A673 (cell line): ENCODE measurements at regions not wholly inside any gene's neighbourhood (a gene's known extent, or its start where the extent isn't known, plus 50 kb on each side); places are given as distances from the start of the nearest gene placed in this dataset.
"Not testable (repeated sequence)": the region's sequence is repeated elsewhere in the genome, so short reads cannot be mapped to it uniquely, and the experiment has no call there.

Experiments used
- BruUV-seq: library from RNA; stranded (reverse); fragments of 400-500 nt; replicated peaks from 2 replicates; lab custom pipeline; 2021; lab: Mats Ljungman, UMichigan
- CTCF ChIA-PET: fragments of 300-600 bp; sonication (Branson Sonifier 250); formaldehyde crosslinking; loops from one replicate; lab custom pipeline; 2022; ENCODE audit warnings: antibody characterized with exemption; lab: Charles Lee
- POLR2A ChIA-PET: fragments of 300-600 bp; sonication (Branson Sonifier 250); formaldehyde crosslinking; loops from one replicate; lab custom pipeline; 2022; ENCODE audit warnings: antibody characterized with exemption; ENCODE audit not compliant: low non-redundant PET; lab: Charles Lee
- DNase-seq: peaks from one replicate; pipeline ENCODE4 v3.0.0-alpha.2; 2015; ENCODE audit warnings: low spot score
- H3K27ac ChIP-seq: fragments of 200-600 bp; sonication (generic); 2 replicates; pipeline ENCODE4 v1.5.1; 2016; ENCODE audit warnings: mixed run types, low read depth, mild to moderate bottlenecking, mixed read lengths, antibody characterized with exemption, low read length; ENCODE audit not compliant: poor library complexity, severe bottlenecking
- H3K27me3 ChIP-seq: fragments of 200-600 bp; sonication (generic); replicated peaks from 2 replicates; pipeline ENCODE4 v1.6.1; 2017; ENCODE audit warnings: mixed run types, low read depth, mild to moderate bottlenecking, mixed read lengths, antibody characterized with exemption, low read length; ENCODE audit not compliant: insufficient read depth, poor library complexity
- H3K36me3 ChIP-seq: fragments of 200-600 bp; sonication (generic); 2 replicates; pipeline ENCODE4 v1.6.1; 2016; ENCODE audit warnings: mixed run types, mild to moderate bottlenecking, mixed read lengths, antibody characterized with exemption, low read length; ENCODE audit not compliant: insufficient read depth, poor library complexity, severe bottlenecking
- H3K4me1 ChIP-seq: fragments of 200-600 bp; sonication (generic); 2 replicates; pipeline ENCODE4 v1.6.1; 2017; ENCODE audit warnings: mixed run types, mild to moderate bottlenecking, mixed read lengths, antibody characterized with exemption, low read length; ENCODE audit not compliant: insufficient read depth, poor library complexity, severe bottlenecking
- H3K4me3 ChIP-seq: fragments of 200-600 bp; sonication (generic); 2 replicates; pipeline ENCODE4 v1.5.1; 2016; ENCODE audit warnings: low read depth, mixed run types, mild to moderate bottlenecking, mixed read lengths, low read length; ENCODE audit not compliant: poor library complexity, severe bottlenecking
- H3K9me3 ChIP-seq: fragments of 200-600 bp; sonication (generic); 2 replicates; pipeline ENCODE4 v1.6.1; 2016; ENCODE audit warnings: mixed run types, low read depth, mild to moderate bottlenecking, mixed read lengths, antibody characterized with exemption, low read length; ENCODE audit not compliant: poor library complexity, severe bottlenecking
- EZH2 ChIP-seq: fragments of 200-600 bp; sonication (generic); IDR thresholded peaks from 2 replicates; pipeline ENCODE4 v1.6.1; 2017; ENCODE audit warnings: borderline replicate concordance, low read depth, mild to moderate bottlenecking, mixed read lengths, antibody characterized with exemption, low read length; ENCODE audit not compliant: poor library complexity, severe bottlenecking
- intact Hi-C: fragments of 100-400 bp; cut with micrococcal nuclease; formaldehyde crosslinking; loops from one replicate; pipeline ENCODE4 v1.10.0; 2022; ENCODE audit not compliant: unreplicated experiment
- TF ChIP-seq, protein P1 (sequence below): fragments of 300-800, 200-600 bp; sonication (generic); conservative IDR thresholded peaks from 2 replicates; pipeline ENCODE4 v1.5.1; 2017; ENCODE audit warnings: low read depth, mild to moderate bottlenecking, antibody characterized with exemption, low read length, moderate library complexity, mixed read lengths

- H3K4me1 ChIP-seq = no peaks in the 10 kb centered on the region
- CTCF ChIA-PET = no interaction called here
- POLR2A ChIA-PET = no interaction called here
- H3K27me3 ChIP-seq = no peaks in the 10 kb centered on the region
- intact Hi-C loops = no loop called here
- DNase-seq = no peak
- H3K27ac ChIP-seq = no peak overlapping the region
- H3K9me3 ChIP-seq = no peaks in the 10 kb centered on the region
- H3K4me3 ChIP-seq = no peak overlapping the region
- TF ChIP-seq, protein P1, sequence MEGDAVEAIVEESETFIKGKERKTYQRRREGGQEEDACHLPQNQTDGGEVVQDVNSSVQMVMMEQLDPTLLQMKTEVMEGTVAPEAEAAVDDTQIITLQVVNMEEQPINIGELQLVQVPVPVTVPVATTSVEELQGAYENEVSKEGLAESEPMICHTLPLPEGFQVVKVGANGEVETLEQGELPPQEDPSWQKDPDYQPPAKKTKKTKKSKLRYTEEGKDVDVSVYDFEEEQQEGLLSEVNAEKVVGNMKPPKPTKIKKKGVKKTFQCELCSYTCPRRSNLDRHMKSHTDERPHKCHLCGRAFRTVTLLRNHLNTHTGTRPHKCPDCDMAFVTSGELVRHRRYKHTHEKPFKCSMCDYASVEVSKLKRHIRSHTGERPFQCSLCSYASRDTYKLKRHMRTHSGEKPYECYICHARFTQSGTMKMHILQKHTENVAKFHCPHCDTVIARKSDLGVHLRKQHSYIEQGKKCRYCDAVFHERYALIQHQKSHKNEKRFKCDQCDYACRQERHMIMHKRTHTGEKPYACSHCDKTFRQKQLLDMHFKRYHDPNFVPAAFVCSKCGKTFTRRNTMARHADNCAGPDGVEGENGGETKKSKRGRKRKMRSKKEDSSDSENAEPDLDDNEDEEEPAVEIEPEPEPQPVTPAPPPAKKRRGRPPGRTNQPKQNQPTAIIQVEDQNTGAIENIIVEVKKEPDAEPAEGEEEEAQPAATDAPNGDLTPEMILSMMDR = no peak
- TF ChIP-seq EZH2 = no peak
- no TSS peak for BruUV-seq
- H3K36me3 ChIP-seq = no peaks in the 10 kb centered on the region
Observed at GRCh38 chr9:38478211-38478610, 54.0 kb upstream of the IGFBPL1 start.

DNA sequence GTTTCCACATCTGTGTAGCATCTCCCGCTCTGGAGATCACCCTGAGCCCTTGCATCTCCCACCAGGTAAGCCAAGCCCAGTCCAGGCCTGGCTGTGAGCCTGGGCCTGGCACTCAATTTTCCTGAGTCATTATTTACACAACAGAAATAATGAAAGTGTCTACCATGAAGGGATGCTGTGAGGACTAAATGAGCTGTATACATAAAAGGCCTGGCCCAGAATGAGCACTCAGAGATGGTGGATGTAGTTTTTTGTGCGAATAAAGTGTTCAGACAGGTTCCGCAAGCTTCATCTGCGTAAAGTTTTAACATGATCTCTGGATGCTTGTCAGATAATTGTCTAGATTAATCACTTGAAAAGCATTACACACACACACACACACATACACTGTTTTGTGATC is 50.2 kb upstream of the IGFBPL1 start:
- DNase-seq, intact Hi-C loops, H3K4me3 ChIP-seq, H3K9me3 ChIP-seq, H3K27me3 ChIP-seq, H3K4me1 ChIP-seq, BruUV-seq, POLR2A ChIA-PET, H3K27ac ChIP-seq, H3K36me3 ChIP-seq: not testable (repeated sequence)
- CTCF ChIA-PET = interaction anchor here (0.7 kb wide), 1 partner anchor 16 kb away, joined by 10 read pairs; no protein-coding TSS in a partner anchor
